Posterior cingulate gyrus (tissue), 11 donors: ENCODE measurements at regions not wholly inside any gene's neighbourhood (a gene's known extent, or its start where the extent isn't known, plus 50 kb on each side); places are given as distances from the start of the nearest gene placed in this dataset.

Experiments
- DNase-seq, 10 donors: peaks; one replicate each; pipeline versions ENCODE4 v3.0.0 to v3.0.0-alpha.2; 2020 to 2021; ENCODE audit warnings: mixed read lengths in 3 of 10
- intact Hi-C: fragments of 100-400 bp; cut with DNase I; formaldehyde crosslinking; loops from one replicate; pipeline ENCODE4 v1.15.1; 2023

- intact Hi-C loops, result loop anchor here (10.0 kb wide), 1 partner anchor 80 kb away; no protein-coding TSS in a partner anchor
- DNase-seq, result no peak
Measured at GRCh38 chr3:30504939-30505338, 101.5 kb upstream of the TGFBR2 start.

- intact Hi-C loops, result loop anchor here (10.0 kb wide), 1 partner anchor 81 kb away; no protein-coding TSS in a partner anchor
Measured at GRCh38 chr3:30505866-30506520, 100.4 kb upstream of the TGFBR2 start.

GRCh38 chr3:30508339-30508738 lies 98.1 kb upstream of the TGFBR2 start:
- intact Hi-C loops, result loop anchor here (10.0 kb wide), 1 partner anchor 84 kb away; no protein-coding TSS in a partner anchor
- DNase-seq, result no peak

More at GRCh38 chr3:30505866-30506520, 100.4 kb upstream of the TGFBR2 start:
- no peak for DNase-seq

- intact Hi-C loops, result no loop called here
- no peak for DNase-seq
Measured at GRCh38 chr3:30510596-30510995, 95.8 kb upstream of the TGFBR2 start.

- no peak for DNase-seq
- intact Hi-C loops, result no loop called here
Measured at GRCh38 chr3:30511524-30512251, 94.7 kb upstream of the TGFBR2 start.

- DNase-seq, result no peak
- intact Hi-C loops, result no loop called here
Measured at GRCh38 chr3:30512576-30512975, 93.8 kb upstream of the TGFBR2 start.

GRCh38 chr3:30513374-30514152 lies 92.8 kb upstream of the TGFBR2 start:
- intact Hi-C loops, result no loop called here
- no peak for DNase-seq

- intact Hi-C loops, result no loop called here
Measured at GRCh38 chr3:30516238-30516637, 90.2 kb upstream of the TGFBR2 start.

GRCh38 chr3:30518181-30518864 lies 88.1 kb upstream of the TGFBR2 start:
- no peak for DNase-seq

More at GRCh38 chr3:30516238-30516637, 90.2 kb upstream of the TGFBR2 start:
- DNase-seq, result no peak

GRCh38 chr3:30518872-30519271 lies 87.5 kb upstream of the TGFBR2 start:
- intact Hi-C loops, result no loop called here
- no peak for DNase-seq

More at GRCh38 chr3:30518181-30518864, 88.1 kb upstream of the TGFBR2 start:
- intact Hi-C loops, result no loop called here

GRCh38 chr3:30520699-30521098 lies 85.7 kb upstream of the TGFBR2 start:
- no peak for DNase-seq
- intact Hi-C loops, result no loop called here

GRCh38 chr3:30521156-30521715 lies 85.2 kb upstream of the TGFBR2 start:
- DNase-seq, result no peak
- intact Hi-C loops, result no loop called here

GRCh38 chr3:30522476-30522875 lies 83.9 kb upstream of the TGFBR2 start:
- intact Hi-C loops, result no loop called here
- no peak for DNase-seq

GRCh38 chr3:30523366-30523765 lies 83.0 kb upstream of the TGFBR2 start:
- intact Hi-C loops, result no loop called here
- no peak for DNase-seq

- DNase-seq, result no peak
- intact Hi-C loops, result no loop called here
Measured at GRCh38 chr3:30524357-30525040, 81.9 kb upstream of the TGFBR2 start.

- intact Hi-C loops, result no loop called here
- no peak for DNase-seq
Measured at GRCh38 chr3:30526031-30526430, 80.4 kb upstream of the TGFBR2 start.

GRCh38 chr3:30527186-30527585 lies 79.2 kb upstream of the TGFBR2 start:
- intact Hi-C loops, result no loop called here
- no peak for DNase-seq

GRCh38 chr3:30527720-30528119 lies 78.7 kb upstream of the TGFBR2 start:
- no peak for DNase-seq
- intact Hi-C loops, result no loop called here

- no peak for DNase-seq
- intact Hi-C loops, result no loop called here
Measured at GRCh38 chr3:30530084-30530483, 76.3 kb upstream of the TGFBR2 start.
